Colonic mucosa (tissue), 4 donors: ENCODE measurements at regions not wholly inside any gene's neighbourhood (a gene's known extent, or its start where the extent isn't known, plus 50 kb on each side); places are given as distances from the start of the nearest gene placed in this dataset.

Experiments
- DNase-seq: peaks from one replicate; pipeline ENCODE4 v3.0.0-alpha.2; 2020
- H3K27ac ChIP-seq: fragments of 200-600 bp; one replicate; pipeline ENCODE4 v1.8.0; 2021
- H3K27me3 ChIP-seq: fragments of 200-600 bp; one replicate; pipeline ENCODE4 v1.8.0; 2021
- H3K36me3 ChIP-seq: fragments of 200-600 bp; one replicate; pipeline ENCODE4 v1.8.0; 2021
- H3K4me1 ChIP-seq: fragments of 200-600 bp; one replicate; pipeline ENCODE4 v1.8.0; 2021; ENCODE audit warnings: mild to moderate bottlenecking
- H3K4me3 ChIP-seq: fragments of 200-600 bp; one replicate; pipeline ENCODE4 v1.8.0; 2021
- H3K9ac ChIP-seq, 2 donors: one replicate each; pipeline ENCODE4 v1.7.0; 2013; ENCODE audit warnings: control low read depth in 2 of 2, low read depth in 2 of 2, low read length in 2 of 2
- H3K9me3 ChIP-seq: fragments of 200-600 bp; one replicate; pipeline ENCODE4 v1.8.0; 2021
- CTCF ChIP-seq: fragments of 200-600 bp; IDR thresholded peaks from one replicate; pipeline ENCODE4 v1.8.0; 2022; ENCODE audit warnings: antibody characterized with exemption, mild to moderate bottlenecking
- intact Hi-C: fragments of 100-400 bp; cut with DNase I; formaldehyde crosslinking; loops from one replicate; pipeline ENCODE4 v1.14.1; 2022
- donor health status: healthy.
- donor health status: DM: no; HTN: no; CAD: no.
- donor health status: DM: no; HTN: no; CAD: no.

- Histone ChIP-seq H3K4me3 (no peak overlapping the region), H3K4me1 (no peaks in the 10 kb centered on the region), H3K9me3 (no peaks in the 10 kb centered on the region), H3K27me3 (no peaks in the 10 kb centered on the region), H3K27ac (no peak overlapping the region), H3K9ac (no peak overlapping the region), H3K36me3 (no peaks in the 10 kb centered on the region)
- intact Hi-C loops = no loop called here
- no peak for TF ChIP-seq CTCF
- DNase-seq = no peak
These were observed 106.7 kb upstream of the GGTLC1 start for GRCh38 chr20:24095303-24095702.

- Histone ChIP-seq H3K9me3 (no peaks in the 10 kb centered on the region), H3K27me3 (no peaks in the 10 kb centered on the region), H3K36me3 (no peaks in the 10 kb centered on the region), H3K4me1 (no peaks in the 10 kb centered on the region), H3K27ac (no peak overlapping the region), H3K9ac (no peak overlapping the region), H3K4me3 (no peak overlapping the region)
- no peak for TF ChIP-seq CTCF
- DNase-seq = no peak
- intact Hi-C loops = no loop called here
These were observed 101.0 kb upstream of the GGTLC1 start for GRCh38 chr20:24089576-24089975.

DNA sequence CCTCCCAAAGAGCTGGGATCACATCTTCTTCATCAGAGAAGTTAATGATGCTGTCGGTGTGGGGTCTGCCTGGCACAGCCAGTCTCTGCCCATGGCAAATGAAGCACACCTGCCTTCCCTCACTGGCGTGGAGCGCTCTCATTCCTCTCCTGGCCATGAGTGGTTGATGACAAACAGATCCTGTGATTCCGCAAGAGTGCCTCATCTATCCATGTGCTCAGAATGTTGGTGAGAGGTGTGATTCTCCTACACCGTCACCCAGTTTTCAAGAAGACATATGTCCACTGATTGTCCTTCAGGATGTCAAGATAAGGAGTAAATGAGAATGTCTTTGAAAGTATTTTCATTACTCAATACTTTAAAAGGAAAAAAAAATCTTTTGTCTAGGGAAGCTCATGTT, 97.5 kb upstream of the GGTLC1 start:
- Histone ChIP-seq H3K4me1 (no peaks in the 10 kb centered on the region), H3K9me3 (no peaks in the 10 kb centered on the region), H3K27ac (no peak overlapping the region), H3K36me3 (no peaks in the 10 kb centered on the region), H3K4me3 (no peak overlapping the region), H3K9ac (no peak overlapping the region), H3K27me3 (no peaks in the 10 kb centered on the region)
- no peak for DNase-seq
- intact Hi-C loops = no loop called here
- TF ChIP-seq CTCF = no peak

- no peak for DNase-seq
- H3K36me3 ChIP-seq = no peaks in the 10 kb centered on the region
- H3K4me3 ChIP-seq = no peak overlapping the region
- TF ChIP-seq CTCF = no peak
- H3K4me1 ChIP-seq = no peaks in the 10 kb centered on the region
- intact Hi-C loops = no loop called here
- H3K27ac ChIP-seq = no peak overlapping the region
- H3K27me3 ChIP-seq = no peaks in the 10 kb centered on the region
- no peak overlapping the region for H3K9ac ChIP-seq
- no peaks in the 10 kb centered on the region for H3K9me3 ChIP-seq
These were observed 95.7 kb upstream of the GGTLC1 start for GRCh38 chr20:24084281-24084680.

- no peak overlapping the region for H3K9ac ChIP-seq
- no peaks in the 10 kb centered on the region for H3K9me3 ChIP-seq
- H3K36me3 ChIP-seq = no peaks in the 10 kb centered on the region
- no peak for DNase-seq
- H3K27me3 ChIP-seq = no peaks in the 10 kb centered on the region
- no peak overlapping the region for H3K4me3 ChIP-seq
- intact Hi-C loops = no loop called here
- no peak overlapping the region for H3K27ac ChIP-seq
- no peaks in the 10 kb centered on the region for H3K4me1 ChIP-seq
- no peak for TF ChIP-seq CTCF
These were observed 92.5 kb upstream of the GGTLC1 start for GRCh38 chr20:24081077-24081476.
